ENCODE measurements at regions not wholly inside any gene's neighbourhood (a gene's known extent, or its start where the extent isn't known, plus 50 kb on each side); places are given as distances from the start of the nearest gene placed in this dataset.
A peak's percentile ranks its signal among the peaks of the same experiment; 100 is the strongest.

DNA sequence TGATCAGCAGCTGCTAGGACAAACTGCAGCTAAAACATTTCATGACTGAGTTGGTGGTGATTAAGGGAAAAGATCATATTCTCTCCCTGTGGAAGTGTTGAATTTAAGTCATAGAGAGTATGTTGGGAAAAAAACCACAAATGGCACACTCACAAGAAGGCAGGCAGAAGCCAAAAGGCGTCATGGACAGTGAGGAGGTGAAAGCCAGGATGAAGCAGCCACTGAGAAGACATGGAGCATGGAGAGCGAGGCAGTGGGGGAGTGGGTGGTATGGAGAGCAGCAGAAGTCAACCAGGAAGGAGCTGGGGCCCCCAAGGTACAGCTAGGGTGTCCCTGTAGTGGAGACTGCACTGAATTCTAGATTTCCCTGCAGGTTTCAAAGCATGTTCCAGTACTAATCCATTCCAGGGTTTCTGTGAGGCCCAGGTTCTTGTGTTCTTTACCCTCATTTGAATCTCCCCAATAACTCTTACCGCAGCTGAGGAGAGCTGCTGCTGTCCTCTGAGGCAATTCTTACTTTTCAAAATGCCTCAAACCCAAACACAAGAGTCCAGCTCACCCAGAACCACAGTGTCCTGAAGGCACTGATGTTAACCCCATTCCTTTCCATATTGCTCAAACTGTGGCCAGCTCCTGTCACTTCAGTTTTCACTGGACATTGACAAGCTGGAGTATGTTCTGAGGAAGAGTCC lies 191.8 kb upstream of the E2F8 start:
- TF ChIP-seq, protein P1, sequence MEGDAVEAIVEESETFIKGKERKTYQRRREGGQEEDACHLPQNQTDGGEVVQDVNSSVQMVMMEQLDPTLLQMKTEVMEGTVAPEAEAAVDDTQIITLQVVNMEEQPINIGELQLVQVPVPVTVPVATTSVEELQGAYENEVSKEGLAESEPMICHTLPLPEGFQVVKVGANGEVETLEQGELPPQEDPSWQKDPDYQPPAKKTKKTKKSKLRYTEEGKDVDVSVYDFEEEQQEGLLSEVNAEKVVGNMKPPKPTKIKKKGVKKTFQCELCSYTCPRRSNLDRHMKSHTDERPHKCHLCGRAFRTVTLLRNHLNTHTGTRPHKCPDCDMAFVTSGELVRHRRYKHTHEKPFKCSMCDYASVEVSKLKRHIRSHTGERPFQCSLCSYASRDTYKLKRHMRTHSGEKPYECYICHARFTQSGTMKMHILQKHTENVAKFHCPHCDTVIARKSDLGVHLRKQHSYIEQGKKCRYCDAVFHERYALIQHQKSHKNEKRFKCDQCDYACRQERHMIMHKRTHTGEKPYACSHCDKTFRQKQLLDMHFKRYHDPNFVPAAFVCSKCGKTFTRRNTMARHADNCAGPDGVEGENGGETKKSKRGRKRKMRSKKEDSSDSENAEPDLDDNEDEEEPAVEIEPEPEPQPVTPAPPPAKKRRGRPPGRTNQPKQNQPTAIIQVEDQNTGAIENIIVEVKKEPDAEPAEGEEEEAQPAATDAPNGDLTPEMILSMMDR (IDR thresholded peaks at IDR 0.05): no peak
- TF ChIP-seq EP300 (IDR thresholded peaks at IDR 0.05; ENCODE audit: low read depth): no peak
- no peak for TF ChIP-seq POLR2A (IDR thresholded peaks at IDR 0.05)
- TF ChIP-seq POLR2AphosphoS5 (IDR thresholded peaks at IDR 0.05): no peak
- no peak overlapping the region for H3K4me3 ChIP-seq
- peaks cover 15% of the 10 kb centered on the region for H3K27me3 ChIP-seq
- WGBS, 2 donors (ENCODE audit: low coverage in 1 of 2): 39 to 57% methylated on average over 1 to 3 of the region's 3 CpGs
- no peaks in the 10 kb centered on the region for H3K4me1 ChIP-seq
- in situ Hi-C loops (cut with MboI; ENCODE audit: low pct_ligation_motif_present in 1 of 4, low pct_unique_long_range_greater_than_20kb in 1 of 4, low sequenced_read_pairs in 3 of 4): no loop called here
- no peaks in the 10 kb centered on the region for H3K36me3 ChIP-seq
- H3K9me3 ChIP-seq: no peaks in the 10 kb centered on the region
- DNase-seq: peak; percentile 43
- H3K27ac ChIP-seq: peak overlapping the region; percentile 14 to 64 (median 46)
- intact Hi-C loops (cut with DNase I; ENCODE audit: low total_unique reads): no loop called here

DNA sequence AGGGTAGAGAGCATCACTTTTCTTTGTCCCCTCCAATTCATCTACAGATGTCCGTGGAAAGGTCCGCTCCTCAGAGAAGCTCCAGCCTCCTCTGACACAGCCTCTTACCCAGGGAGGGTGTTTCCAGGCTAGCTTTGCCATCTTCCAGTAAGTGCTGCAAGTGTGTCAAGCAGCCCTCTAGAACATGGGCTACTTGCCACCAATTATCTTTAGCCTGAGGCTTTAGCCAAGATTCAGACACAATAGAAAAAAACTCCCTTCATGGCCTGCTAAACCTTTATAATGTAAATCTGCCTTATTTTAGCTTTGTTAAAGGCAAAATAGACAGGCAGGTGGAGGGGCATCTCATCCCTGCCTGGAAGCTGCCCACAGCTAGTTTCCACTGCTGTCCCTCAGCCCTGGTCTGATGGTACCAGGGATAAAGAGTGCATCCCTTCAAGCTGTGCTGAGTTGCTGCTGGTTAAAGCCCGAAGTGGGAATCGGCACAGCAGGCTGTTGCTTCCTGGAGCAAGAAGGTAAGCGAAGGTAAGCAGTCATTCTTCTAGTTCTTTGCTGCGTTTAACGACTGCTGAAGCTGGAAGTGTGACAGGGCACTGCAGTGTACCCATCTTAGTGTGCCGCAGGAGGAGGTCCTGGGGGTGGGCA lies 190.1 kb upstream of the E2F8 start:
- in situ Hi-C loops (cut with MboI; ENCODE audit: low pct_ligation_motif_present in 1 of 4, low pct_unique_long_range_greater_than_20kb in 1 of 4, low sequenced_read_pairs in 3 of 4) (no loop called here), intact Hi-C loops (cut with DNase I; ENCODE audit: low total_unique reads) (no loop called here)
- H3K9me3 ChIP-seq: no peaks in the 10 kb centered on the region
- H3K4me1 ChIP-seq: no peaks in the 10 kb centered on the region
- H3K27me3 ChIP-seq: peaks cover 15% of the 10 kb centered on the region
- no peak overlapping the region for H3K27ac ChIP-seq
- H3K4me3 ChIP-seq: no peak overlapping the region
- no peak for DNase-seq
- TF ChIP-seq, protein P1 (IDR thresholded peaks at IDR 0.05): no peak
- TF ChIP-seq POLR2A (IDR thresholded peaks at IDR 0.05): no peak
- no peak for TF ChIP-seq POLR2AphosphoS5 (IDR thresholded peaks at IDR 0.05)
- TF ChIP-seq EP300 (IDR thresholded peaks at IDR 0.05; ENCODE audit: low read depth): no peak
- 87% methylated on average over 8 of the region's 8 CpGs; no CpG with 5 or more reads in 1 of the 2 donors for WGBS, 2 donors (ENCODE audit: low coverage in 1 of 2)
- no peaks in the 10 kb centered on the region for H3K36me3 ChIP-seq

DNA sequence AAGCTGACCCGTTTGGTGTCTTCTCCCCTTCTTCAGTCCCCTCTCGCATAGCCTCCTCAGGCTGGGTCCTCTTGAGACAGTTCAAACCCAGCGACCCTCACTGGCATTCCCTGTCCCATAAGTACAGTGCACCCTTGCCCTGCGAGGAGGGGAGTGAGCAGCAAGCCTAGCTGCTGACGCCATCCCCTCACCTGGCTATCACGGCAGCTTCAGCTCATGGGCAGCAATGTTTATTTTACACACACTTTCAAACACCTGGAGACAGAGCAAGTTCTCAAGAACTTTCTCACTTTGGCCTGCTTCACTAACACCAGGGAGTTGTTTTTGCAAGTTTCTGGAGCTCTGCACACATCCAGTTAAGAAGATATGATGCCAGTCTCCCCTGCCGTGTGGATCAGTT lies 189.6 kb upstream of the E2F8 start:
- DNase-seq: no peak
- intact Hi-C loops (cut with DNase I; ENCODE audit: low total_unique reads) (no loop called here), in situ Hi-C loops (cut with MboI; ENCODE audit: low pct_ligation_motif_present in 1 of 4, low pct_unique_long_range_greater_than_20kb in 1 of 4, low sequenced_read_pairs in 3 of 4) (no loop called here)
- Histone ChIP-seq H3K27me3 (peaks cover 15% of the 10 kb centered on the region), H3K27ac (no peak overlapping the region), H3K36me3 (no peaks in the 10 kb centered on the region), H3K4me3 (no peak overlapping the region), H3K9me3 (no peaks in the 10 kb centered on the region), H3K4me1 (no peaks in the 10 kb centered on the region)
- TF ChIP-seq, protein P1 (IDR thresholded peaks at IDR 0.05): no peak
- TF ChIP-seq EP300 (IDR thresholded peaks at IDR 0.05; ENCODE audit: low read depth) (no peak), POLR2A (IDR thresholded peaks at IDR 0.05) (no peak), POLR2AphosphoS5 (IDR thresholded peaks at IDR 0.05) (no peak)
- 89% methylated on average over 7 of the region's 7 CpGs; no CpG with 5 or more reads in 1 of the 2 donors for WGBS, 2 donors (ENCODE audit: low coverage in 1 of 2)

DNA sequence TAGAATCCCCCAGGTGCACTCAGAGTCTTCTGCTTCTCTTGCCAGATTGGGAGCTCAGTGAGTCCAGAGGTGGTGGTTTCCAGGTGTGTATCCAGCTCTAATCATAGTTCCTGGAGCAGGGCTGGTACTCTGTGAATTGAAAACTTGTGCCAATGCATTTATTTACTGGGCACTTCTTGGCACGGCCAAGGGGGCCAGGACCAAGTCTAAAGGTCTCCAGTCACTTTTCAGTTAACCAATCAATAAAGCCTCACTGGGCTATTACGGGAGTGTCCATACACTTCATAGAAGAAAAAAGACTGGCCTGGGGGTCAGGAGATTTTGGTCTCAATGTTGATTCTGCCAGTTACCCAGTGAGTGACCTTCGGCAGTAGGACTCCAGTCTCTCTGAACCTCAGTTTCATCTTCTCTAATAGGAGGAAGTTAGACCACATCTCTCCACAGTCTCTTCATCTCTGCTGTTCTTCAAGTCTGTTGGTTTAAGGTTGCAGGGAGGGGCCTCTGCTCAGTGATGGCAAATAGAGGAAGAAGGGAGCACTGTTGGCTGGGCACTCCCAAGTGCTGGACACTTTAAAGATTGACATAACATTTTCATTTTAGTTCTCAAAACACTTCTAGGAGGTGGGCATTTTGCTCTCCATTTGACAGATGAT lies 188.5 kb upstream of the E2F8 start:
- WGBS, 2 donors (ENCODE audit: low coverage in 1 of 2): 50 to 77% methylated on average over 2 to 3 of the region's 3 CpGs
- Histone ChIP-seq H3K27me3 (peaks cover 15% of the 10 kb centered on the region), H3K27ac (no peak overlapping the region), H3K4me1 (no peaks in the 10 kb centered on the region), H3K4me3 (no peak overlapping the region), H3K36me3 (no peaks in the 10 kb centered on the region), H3K9me3 (no peaks in the 10 kb centered on the region)
- intact Hi-C loops (cut with DNase I; ENCODE audit: low total_unique reads) (no loop called here), in situ Hi-C loops (cut with MboI; ENCODE audit: low pct_ligation_motif_present in 1 of 4, low pct_unique_long_range_greater_than_20kb in 1 of 4, low sequenced_read_pairs in 3 of 4) (no loop called here)
- DNase-seq: no peak
- TF ChIP-seq, protein P1 (IDR thresholded peaks at IDR 0.05): no peak
- no peak for TF ChIP-seq POLR2AphosphoS5 (IDR thresholded peaks at IDR 0.05)
- TF ChIP-seq POLR2A (IDR thresholded peaks at IDR 0.05): no peak
- TF ChIP-seq EP300 (IDR thresholded peaks at IDR 0.05; ENCODE audit: low read depth): no peak

Measured in transverse colon (tissue), 4 donors.